Body of pancreas (tissue), 4 donors: ENCODE measurements at regions not wholly inside any gene's neighbourhood (a gene's known extent, or its start where the extent isn't known, plus 50 kb on each side); places are given as distances from the start of the nearest gene placed in this dataset.

ENCODE experiments used
- POLR2A ChIP-seq, 3 donors: fragments of 450-650 bp; IDR thresholded peaks; one replicate each; pipeline ENCODE4 v1.6.1; 2016; ENCODE audit warnings: antibody characterized with exemption in 3 of 3, mild to moderate bottlenecking in 2 of 3
- TF ChIP-seq, protein P1 (sequence below), 7 experiments: fragments of 450-650 bp in 4 of 7; fragments of 200-600 bp in 3 of 7; sonication (generic) in 3 of 7; IDR thresholded peaks; one replicate each; pipeline ENCODE4 v1.5.1; 2016 to 2019; ENCODE audit warnings: antibody characterized with exemption in 7 of 7

DNA sequence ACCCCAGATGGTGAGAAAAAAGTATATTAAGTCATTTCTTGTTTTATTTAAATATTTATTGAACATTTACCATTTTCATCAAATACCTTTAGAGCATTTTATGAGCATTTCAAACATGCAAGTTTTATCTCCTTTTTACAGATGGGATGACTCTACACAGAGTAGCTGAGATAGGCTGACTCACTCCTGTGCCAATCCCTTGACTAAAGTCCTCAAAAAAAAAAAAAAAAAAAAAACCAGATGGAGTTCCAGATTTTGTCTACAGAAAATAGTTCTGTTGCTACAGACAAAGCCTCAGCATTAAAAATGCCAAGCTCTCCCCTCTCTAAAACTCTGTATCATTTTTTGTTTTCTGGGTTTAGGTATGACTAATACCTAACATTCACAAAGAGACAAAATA is 303.0 kb upstream of the PLD5 start:
- no peak for TF ChIP-seq POLR2A (IDR thresholded peaks at IDR 0.05)
- TF ChIP-seq, protein P1, sequence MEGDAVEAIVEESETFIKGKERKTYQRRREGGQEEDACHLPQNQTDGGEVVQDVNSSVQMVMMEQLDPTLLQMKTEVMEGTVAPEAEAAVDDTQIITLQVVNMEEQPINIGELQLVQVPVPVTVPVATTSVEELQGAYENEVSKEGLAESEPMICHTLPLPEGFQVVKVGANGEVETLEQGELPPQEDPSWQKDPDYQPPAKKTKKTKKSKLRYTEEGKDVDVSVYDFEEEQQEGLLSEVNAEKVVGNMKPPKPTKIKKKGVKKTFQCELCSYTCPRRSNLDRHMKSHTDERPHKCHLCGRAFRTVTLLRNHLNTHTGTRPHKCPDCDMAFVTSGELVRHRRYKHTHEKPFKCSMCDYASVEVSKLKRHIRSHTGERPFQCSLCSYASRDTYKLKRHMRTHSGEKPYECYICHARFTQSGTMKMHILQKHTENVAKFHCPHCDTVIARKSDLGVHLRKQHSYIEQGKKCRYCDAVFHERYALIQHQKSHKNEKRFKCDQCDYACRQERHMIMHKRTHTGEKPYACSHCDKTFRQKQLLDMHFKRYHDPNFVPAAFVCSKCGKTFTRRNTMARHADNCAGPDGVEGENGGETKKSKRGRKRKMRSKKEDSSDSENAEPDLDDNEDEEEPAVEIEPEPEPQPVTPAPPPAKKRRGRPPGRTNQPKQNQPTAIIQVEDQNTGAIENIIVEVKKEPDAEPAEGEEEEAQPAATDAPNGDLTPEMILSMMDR (IDR thresholded peaks at IDR 0.05) = no peak
